SK-N-DZ (cell line): ENCODE measurements at regions not wholly inside any gene's neighbourhood (a gene's known extent, or its start where the extent isn't known, plus 50 kb on each side); places are given as distances from the start of the nearest gene placed in this dataset.
A peak's percentile ranks its signal among the peaks of the same experiment; 100 is the strongest.
"Not testable (repeated sequence)": the region's sequence is repeated elsewhere in the genome, so short reads cannot be mapped to it uniquely, and the experiment has no call there.

Experiments used
- DNase-seq: peaks from one replicate; pipeline ENCODE4 v3.0.0-alpha.2; 2015; ENCODE audit warnings: low spot score

DNA sequence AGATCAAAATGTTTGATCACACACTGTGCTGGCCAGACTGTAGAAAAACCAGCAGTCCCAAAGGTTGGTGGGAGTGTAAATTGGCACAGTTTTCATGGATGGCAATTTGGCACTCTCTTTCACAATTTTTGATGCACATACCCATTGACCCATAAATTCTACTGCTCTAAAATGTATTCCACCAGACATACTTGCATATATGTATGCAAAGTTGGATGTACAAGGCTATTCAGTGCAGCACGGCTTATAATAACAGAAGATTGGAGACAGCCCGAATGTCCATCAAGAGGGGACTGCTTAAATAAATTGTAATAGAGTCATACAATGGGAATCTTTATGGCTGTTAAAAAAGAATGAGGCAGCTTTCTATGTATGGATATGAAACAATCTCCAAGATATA, 101.7 kb upstream of the TOP1 start:
- DNase-seq, result no peak

DNA sequence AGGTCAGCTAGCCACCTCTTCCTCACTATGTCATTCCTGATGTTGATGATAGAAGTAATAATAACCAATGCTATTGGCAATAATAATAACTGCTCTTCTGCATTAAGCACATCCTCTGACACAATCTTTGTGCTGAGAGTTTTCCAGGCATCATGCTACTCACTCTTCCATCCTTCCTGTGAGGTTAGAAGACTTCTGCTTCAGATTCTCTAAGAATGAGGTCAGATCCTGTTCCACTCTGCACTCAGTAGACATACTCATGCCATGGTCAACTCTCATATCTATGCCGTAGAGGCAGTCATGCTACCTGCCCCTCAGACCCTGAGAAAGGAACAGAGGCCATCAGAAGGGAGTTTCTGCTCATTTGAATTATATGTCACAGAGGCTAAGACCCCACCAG, 98.1 kb upstream of the TOP1 start:
- DNase-seq, result no peak

- no peak for DNase-seq
These were observed 97.1 kb upstream of the TOP1 start for GRCh38 chr20:40931410-40932044.

DNA sequence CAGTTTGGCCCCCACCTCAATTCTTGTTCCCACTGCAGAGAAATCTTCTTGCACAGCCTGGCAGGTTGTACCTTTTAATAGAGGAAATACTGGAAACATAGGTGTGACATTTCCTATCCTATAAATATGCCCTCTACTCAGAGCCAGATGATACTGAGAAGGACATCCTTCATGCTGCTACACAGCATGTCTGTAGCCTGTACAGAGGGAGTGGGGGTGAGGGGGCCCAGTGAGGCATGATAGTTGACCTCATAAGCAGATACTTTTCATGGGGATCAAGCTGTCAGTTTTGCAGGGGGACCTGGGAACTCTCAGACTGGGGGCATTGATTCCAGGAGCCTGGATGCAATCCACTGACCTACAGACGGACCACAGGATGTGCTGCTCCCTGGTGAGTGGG, 96.2 kb upstream of the TOP1 start:
- DNase-seq, result no peak

GRCh38 chr20:40933758-40934157, 94.9 kb upstream of the TOP1 start:
- DNase-seq, result no peak

DNA sequence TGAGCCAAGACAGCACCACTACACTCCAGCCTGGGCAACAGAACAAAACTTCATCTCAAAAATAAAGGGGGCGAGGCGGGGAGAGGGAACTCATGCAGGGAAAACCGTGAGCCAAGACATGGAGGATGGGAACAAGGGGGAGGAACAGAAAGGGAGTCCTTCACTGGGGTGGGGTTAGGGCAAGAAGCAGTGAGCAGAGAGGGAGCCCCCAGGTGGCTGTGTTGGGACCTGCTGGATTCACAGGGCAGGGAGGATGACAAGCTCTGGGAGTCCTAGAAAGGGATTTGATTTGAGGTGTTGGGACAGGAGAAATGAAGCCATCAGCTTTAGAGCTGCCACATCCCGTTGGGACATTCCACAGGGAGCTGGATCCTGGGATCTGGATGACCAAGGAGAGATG, 90.6 kb upstream of the TOP1 start:
- DNase-seq, result no peak

GRCh38 chr20:40939667-40940066, 89.0 kb upstream of the TOP1 start:
- no peak for DNase-seq

GRCh38 chr20:40941133-40941610, 87.5 kb upstream of the TOP1 start:
- DNase-seq, result no peak

- no peak for DNase-seq
These were observed 86.6 kb upstream of the TOP1 start for GRCh38 chr20:40942006-40942405.

DNA sequence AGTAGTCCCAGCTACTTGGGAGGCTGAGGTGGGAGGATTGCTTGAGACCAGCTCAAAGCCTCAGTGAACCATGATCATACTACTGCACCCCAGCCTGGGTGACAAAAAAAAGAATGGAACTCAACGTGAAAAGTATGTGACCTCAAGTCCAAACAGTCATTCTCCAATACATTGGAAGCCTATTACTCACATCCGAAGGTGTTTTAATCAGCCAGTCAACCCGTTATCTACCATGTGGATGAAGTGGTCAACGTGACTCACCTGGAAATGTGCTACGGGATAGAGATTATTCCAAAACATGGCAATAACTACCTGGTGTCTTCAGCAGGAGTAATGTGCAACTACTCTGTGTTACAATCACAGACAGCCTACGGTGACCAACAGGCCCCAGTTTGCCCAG, 85.8 kb upstream of the TOP1 start:
- DNase-seq, result no peak

- no peak for DNase-seq
These were observed 85.0 kb upstream of the TOP1 start for GRCh38 chr20:40943591-40943990.

GRCh38 chr20:40945189-40945588, 83.4 kb upstream of the TOP1 start:
- DNase-seq, result no peak

DNA sequence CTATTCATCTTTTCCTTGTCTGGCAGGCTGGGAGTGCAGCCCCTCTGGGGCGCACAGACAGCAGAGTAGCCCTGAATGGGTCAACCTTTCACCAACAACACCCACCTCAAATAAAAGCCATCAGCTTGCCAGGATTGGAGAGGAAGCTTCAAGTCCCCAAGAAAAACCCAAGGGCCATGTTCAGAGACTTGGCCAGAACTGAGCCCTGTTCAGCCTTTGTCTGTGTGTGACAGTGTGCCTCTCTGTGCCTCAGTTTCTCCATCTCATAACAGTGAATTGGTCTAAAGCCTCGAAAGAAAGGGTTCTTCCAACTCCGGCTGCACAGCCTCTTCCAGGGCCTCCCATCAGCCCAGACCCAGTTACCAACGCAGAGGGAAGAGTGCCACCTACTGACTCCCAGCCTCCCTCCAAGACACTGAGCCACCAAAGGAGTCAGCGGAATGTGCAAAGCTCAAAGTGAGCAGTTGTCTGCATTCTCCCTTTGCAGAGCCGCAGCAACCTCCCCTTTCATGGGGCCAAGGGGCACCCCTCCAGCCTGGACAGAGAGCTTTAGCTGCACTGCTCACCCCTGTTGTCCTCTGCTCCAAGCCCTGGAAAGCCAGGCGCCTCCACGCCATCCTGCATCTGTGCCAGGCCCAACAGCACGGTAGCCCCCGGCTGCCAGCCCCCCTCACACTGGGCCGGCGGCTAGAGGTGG, 82.7 kb upstream of the TOP1 start:
- peak; percentile 76 for DNase-seq

- no peak for DNase-seq
These were observed 82.2 kb upstream of the TOP1 start for GRCh38 chr20:40946451-40946850.

DNA sequence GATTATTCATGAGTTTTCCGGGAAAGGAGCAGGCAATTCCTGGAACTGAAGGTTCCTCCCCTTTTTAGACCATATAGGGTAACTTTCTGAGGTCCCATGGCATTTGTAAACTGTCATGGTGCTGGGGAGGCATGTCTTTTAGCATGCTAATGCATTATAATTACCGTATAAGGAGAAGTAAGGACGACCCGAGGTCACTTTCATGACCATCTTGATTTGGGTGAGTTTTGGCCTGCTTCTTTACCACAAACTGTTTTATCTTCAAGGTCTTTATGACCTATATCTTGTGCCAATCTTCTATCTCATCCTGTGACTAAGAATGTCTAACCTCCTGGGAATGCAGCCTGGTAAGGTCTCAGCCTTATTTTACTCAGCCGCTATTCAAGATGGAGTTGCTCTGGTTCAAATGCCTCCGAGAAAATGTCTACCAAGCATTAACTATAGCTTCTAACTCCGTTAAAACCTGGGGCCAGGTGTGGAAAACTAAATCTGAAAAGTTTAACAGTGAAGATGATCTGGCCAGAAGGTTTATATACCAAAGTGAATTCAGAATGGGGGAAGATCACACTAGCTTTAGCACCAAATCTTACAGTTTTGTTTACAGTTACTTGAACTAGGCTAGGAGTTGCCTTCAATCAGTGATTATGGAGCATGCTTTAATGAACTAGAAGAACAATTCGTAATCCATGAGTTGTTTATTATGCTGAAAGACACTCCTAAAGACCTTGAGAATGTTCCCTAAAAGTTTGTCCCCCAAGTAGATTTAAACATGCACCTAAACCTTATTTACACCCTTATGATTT, 80.0 kb upstream of the TOP1 start:
- DNase-seq, result no peak

DNA sequence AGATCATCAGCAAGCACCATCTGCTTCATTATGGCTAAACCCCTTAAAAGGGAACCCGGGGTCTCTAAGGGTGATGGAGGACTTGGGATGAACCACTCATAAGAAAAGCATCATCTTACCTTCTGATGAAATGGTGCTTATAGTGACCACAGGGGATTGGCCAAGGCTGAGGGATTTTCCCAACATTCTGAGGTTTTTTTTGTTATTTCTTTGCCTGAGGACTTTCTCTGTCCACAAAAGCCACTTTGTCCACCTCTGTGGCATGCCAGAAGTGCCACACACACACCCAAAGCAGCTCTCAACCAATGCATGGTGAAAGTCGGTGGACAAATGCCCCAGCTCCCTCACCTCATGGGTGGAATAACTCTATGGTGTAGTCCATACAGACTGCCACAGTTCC, 79.3 kb upstream of the TOP1 start:
- no peak for DNase-seq

- DNase-seq, result no peak
These were observed 76.5 kb upstream of the TOP1 start for GRCh38 chr20:40952136-40952535.

GRCh38 chr20:40953416-40953815, 75.2 kb upstream of the TOP1 start:
- no peak for DNase-seq

DNA sequence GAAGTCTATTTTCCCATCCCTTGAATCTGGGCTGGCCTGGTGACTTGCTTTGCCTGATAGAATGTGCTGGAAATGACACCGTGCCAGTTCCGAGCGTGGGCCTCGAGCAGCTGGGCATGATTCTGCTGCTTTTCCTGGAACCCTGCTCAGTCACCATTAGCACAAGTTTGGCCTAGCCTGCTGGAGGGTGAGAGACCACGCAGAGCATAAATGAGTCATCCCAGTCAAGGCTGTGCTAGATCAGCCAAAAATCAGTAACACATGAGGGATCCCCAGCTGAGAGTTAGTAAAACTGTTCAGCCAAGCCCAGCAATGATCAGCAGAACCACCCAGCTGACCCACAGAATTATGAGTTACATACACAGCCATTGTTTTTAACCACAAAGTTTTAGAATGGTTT, 74.8 kb upstream of the TOP1 start:
- no peak for DNase-seq

DNA sequence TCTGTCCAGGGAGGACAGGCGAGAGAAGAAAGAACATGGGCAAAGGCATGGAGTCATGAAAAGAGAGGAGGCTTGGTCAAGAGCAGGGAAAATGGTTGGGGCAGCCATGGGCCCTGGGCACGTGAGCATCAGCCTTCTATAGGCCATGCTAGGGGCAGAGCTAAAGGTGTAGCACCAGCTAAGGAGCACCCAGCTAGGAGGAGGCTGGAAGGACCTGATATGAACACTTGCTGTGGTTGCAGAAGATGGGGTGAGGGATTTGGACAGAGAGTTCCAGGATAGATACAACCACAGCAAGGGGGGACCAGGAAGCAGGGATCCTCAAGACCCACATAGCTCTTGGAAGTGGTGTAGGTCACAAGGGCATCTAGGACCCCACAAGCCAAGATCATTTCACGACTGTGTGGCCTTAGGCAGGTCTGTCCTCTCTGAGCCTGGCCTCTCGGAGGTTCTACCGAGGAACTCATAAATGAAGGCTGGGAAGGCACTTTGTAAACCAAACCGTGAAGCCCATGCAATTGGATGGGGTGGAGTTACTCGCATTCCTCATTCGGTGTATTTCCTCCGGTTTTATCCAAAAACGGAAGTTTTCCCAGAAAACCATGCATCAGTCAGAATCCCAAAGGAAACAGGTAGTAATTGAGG, 74.0 kb upstream of the TOP1 start:
- no peak for DNase-seq

DNA sequence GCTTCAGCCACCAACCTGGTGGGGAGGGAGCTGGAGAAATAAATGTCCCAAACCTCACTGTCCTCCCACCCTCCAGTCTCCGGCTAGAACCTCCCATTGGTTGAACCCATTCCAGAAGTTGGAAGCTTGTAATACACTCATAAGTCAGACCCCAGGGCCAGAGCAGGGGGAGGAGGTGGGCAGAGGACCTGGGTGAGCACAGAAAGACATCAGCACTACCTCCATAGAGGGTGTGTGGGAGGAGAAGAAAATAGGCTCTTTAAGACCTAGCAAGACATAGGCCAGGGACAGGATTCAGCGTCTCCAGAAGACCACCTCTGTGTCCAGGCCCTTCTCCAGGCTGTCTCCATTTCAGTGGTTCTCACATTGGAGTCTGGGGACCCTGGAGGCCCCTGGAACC, 73.3 kb upstream of the TOP1 start:
- DNase-seq, result no peak

GRCh38 chr20:40955826-40956225, 72.8 kb upstream of the TOP1 start:
- DNase-seq, result not testable (repeated sequence)
